ENCODE measurements at regions not wholly inside any gene's neighbourhood (a gene's known extent, or its start where the extent isn't known, plus 50 kb on each side); places are given as distances from the start of the nearest gene placed in this dataset.
"Not testable (repeated sequence)": the region's sequence is repeated elsewhere in the genome, so short reads cannot be mapped to it uniquely, and the experiment has no call there.

GRCh38 chr5:158602981-158603380 is 496.7 kb downstream of the EBF1 start:
- no peak for DNase-seq (ENCODE audit: low read depth)

GRCh38 chr5:158601118-158601517 is 498.6 kb downstream of the EBF1 start:
- DNase-seq (ENCODE audit: low read depth): no peak

GRCh38 chr5:158600679-158601078 is 499.0 kb downstream of the EBF1 start:
- DNase-seq (ENCODE audit: low read depth): no peak

- DNase-seq (ENCODE audit: low read depth): no peak
These were observed 500.6 kb downstream of the EBF1 start for GRCh38 chr5:158599157-158599556.

- no peak for DNase-seq (ENCODE audit: low read depth)
These were observed 505.0 kb downstream of the EBF1 start for GRCh38 chr5:158594595-158595242.

- DNase-seq (ENCODE audit: low read depth): no peak
These were observed 505.8 kb downstream of the EBF1 start for GRCh38 chr5:158593925-158594324.

- no peak for DNase-seq (ENCODE audit: low read depth)
These were observed 508.3 kb downstream of the EBF1 start for GRCh38 chr5:158591301-158591863.

- no peak for DNase-seq (ENCODE audit: low read depth)
These were observed 508.9 kb downstream of the EBF1 start for GRCh38 chr5:158590746-158591300.

GRCh38 chr5:158589939-158590338 is 509.8 kb downstream of the EBF1 start:
- no peak for DNase-seq (ENCODE audit: low read depth)

- DNase-seq (ENCODE audit: low read depth): no peak
These were observed 511.1 kb downstream of the EBF1 start for GRCh38 chr5:158588617-158589016.

GRCh38 chr5:158586054-158586453 is 513.7 kb downstream of the EBF1 start:
- DNase-seq (ENCODE audit: low read depth): no peak

GRCh38 chr5:158582669-158583068 is 517.0 kb downstream of the EBF1 start:
- not testable (repeated sequence) for DNase-seq (ENCODE audit: low read depth)

- DNase-seq (ENCODE audit: low read depth): no peak
These were observed 525.9 kb downstream of the EBF1 start for GRCh38 chr5:158573829-158574228.

- no peak for DNase-seq (ENCODE audit: low read depth)
These were observed 529.2 kb downstream of the EBF1 start for GRCh38 chr5:158570502-158570901.

- no peak for DNase-seq (ENCODE audit: low read depth)
These were observed 530.2 kb downstream of the EBF1 start for GRCh38 chr5:158569534-158569933.

GRCh38 chr5:158565017-158565789 is 534.5 kb downstream of the EBF1 start:
- no peak for DNase-seq (ENCODE audit: low read depth)

GRCh38 chr5:158563760-158564390 is 535.8 kb downstream of the EBF1 start:
- DNase-seq (ENCODE audit: low read depth): no peak

GRCh38 chr5:158561562-158562190 is 538.0 kb downstream of the EBF1 start:
- no peak for DNase-seq (ENCODE audit: low read depth)

- peak; percentile 78 for DNase-seq (ENCODE audit: low read depth)
These were observed 539.5 kb downstream of the EBF1 start for GRCh38 chr5:158560170-158560569.

- no peak for DNase-seq (ENCODE audit: low read depth)
These were observed 540.1 kb downstream of the EBF1 start for GRCh38 chr5:158559643-158560042.

GRCh38 chr5:158559066-158559465 is 540.6 kb downstream of the EBF1 start:
- no peak for DNase-seq (ENCODE audit: low read depth)

- DNase-seq (ENCODE audit: low read depth): no peak
These were observed 545.8 kb downstream of the EBF1 start for GRCh38 chr5:158553962-158554336.

All from stromal cell of bone marrow (primary cell).